Panc1 (cell line): ENCODE measurements at regions not wholly inside any gene's neighbourhood (a gene's known extent, or its start where the extent isn't known, plus 50 kb on each side); places are given as distances from the start of the nearest gene placed in this dataset.

ENCODE experiments used
- ATAC-seq: fragments of 200-7000 bp; cut with Tn5 transposase; 2 replicates; pipeline ENCODE4 v1.9.1; 2020; ENCODE audit warnings: mild to moderate bottlenecking, moderate library complexity
- BruUV-seq: library from RNA; stranded (reverse); fragments of 400-500 nt; replicated peaks from 2 replicates; lab custom pipeline; 2021; lab: Mats Ljungman, UMichigan
- CTCF ChIA-PET: fragments of 300-600 bp; sonication (Branson Sonifier 250); formaldehyde crosslinking; loops from one replicate; lab custom pipeline; 2022; ENCODE audit warnings: antibody characterized with exemption; lab: Charles Lee
- POLR2A ChIA-PET: fragments of 300-600 bp; sonication (Branson Sonifier 250); formaldehyde crosslinking; loops from one replicate; lab custom pipeline; 2022; ENCODE audit warnings: antibody characterized with exemption; lab: Charles Lee
- DNase-seq: peaks from one replicate; pipeline ENCODE4 v3.0.0-alpha.2; 2010; ENCODE audit warnings: low read depth, low spot score
- H3K27ac ChIP-seq: 2 replicates; pipeline ENCODE4 v1.5.1; 2011; ENCODE audit warnings: mild to moderate bottlenecking, low read length, inconsistent platforms
- H3K27me3 ChIP-seq: fragments of 200-500 bp; sonication (Bioruptor generic); 2 replicates; pipeline ENCODE4 v1.6.0; 2014; ENCODE audit warnings: low read length, inconsistent platforms; ENCODE audit not compliant: control insufficient read depth, insufficient read depth
- H3K36me3 ChIP-seq: fragments of 200-500 bp; sonication (Bioruptor generic); 2 replicates; pipeline ENCODE4 v1.5.1; 2014; ENCODE audit warnings: inconsistent platforms, mild to moderate bottlenecking, low read length, moderate library complexity; ENCODE audit not compliant: control insufficient read depth, insufficient read depth
- H3K4me1 ChIP-seq: 2 replicates; pipeline ENCODE4 v1.5.1; 2011; ENCODE audit warnings: inconsistent platforms, mild to moderate bottlenecking, low read length, moderate library complexity; ENCODE audit not compliant: control insufficient read depth, insufficient read depth
- H3K4me3 ChIP-seq, 2 experiments: 2 replicates each; pipeline ENCODE4 v1.5.1; 2011 to 2012; ENCODE audit warnings: low read depth in 2 of 2, low read length in 2 of 2, mild to moderate bottlenecking in 2 of 2, inconsistent platforms in 1 of 2, moderate library complexity in 1 of 2
- H3K9me3 ChIP-seq: fragments of 200-500 bp; sonication (Bioruptor generic); 2 replicates; pipeline ENCODE4 v1.5.1; 2014; ENCODE audit warnings: low read depth, mild to moderate bottlenecking, inconsistent platforms, low read length, moderate library complexity; ENCODE audit not compliant: control insufficient read depth, insufficient read depth
- CTCF ChIP-seq: fragments of 450-650 bp; IDR thresholded peaks from 2 replicates; pipeline ENCODE4 v1.5.1; 2017; ENCODE audit warnings: mild to moderate bottlenecking
- POLR2AphosphoS5 ChIP-seq: IDR thresholded peaks from 2 replicates; pipeline ENCODE4 v1.6.1; 2012; ENCODE audit warnings: mild to moderate bottlenecking, low read depth, low read length, moderate library complexity
- REST ChIP-seq, 2 experiments: IDR thresholded peaks; 2 replicates each; pipeline ENCODE4 v1.6.1; 2011 to 2012; ENCODE audit warnings: low read depth in 2 of 2, control low read depth in 1 of 2, low read length in 1 of 2, mild to moderate bottlenecking in 1 of 2, moderate library complexity in 1 of 2; ENCODE audit not compliant: insufficient read depth in 1 of 2
- SIN3A ChIP-seq: IDR thresholded peaks from 2 replicates; pipeline ENCODE4 v1.6.1; 2012; ENCODE audit warnings: low read depth, mild to moderate bottlenecking, low read length, moderate library complexity, borderline replicate concordance; ENCODE audit not compliant: insufficient read depth
- TCF7L2 ChIP-seq: IDR thresholded peaks from 2 replicates; pipeline ENCODE4 v1.6.1; 2011; ENCODE audit warnings: mild to moderate bottlenecking, low read depth, low read length, inconsistent platforms
- in situ Hi-C: cut with HindIII; loops from 2 replicates; pipeline ENCODE4 v1.10.0; 2016; ENCODE audit warnings: low sequenced_read_pairs, low pct_unique_long_range_greater_than_20kb
- intact Hi-C: fragments of 100-400 bp; cut with micrococcal nuclease; formaldehyde crosslinking; loops from one replicate; pipeline ENCODE4 v1.10.0; 2022; ENCODE audit not compliant: unreplicated experiment

GRCh38 chr1:218625393-218625792 is 280.3 kb downstream of the TGFB2 start:
- Histone ChIP-seq H3K9me3 (peaks cover 4% of the 10 kb centered on the region; the same call in 1 of the 2 replicates), H3K4me3 (no peak overlapping the region), H3K27ac (peak overlapping the region; percentile 6; the same call in 1 of the 2 replicates), H3K36me3 (no peaks in the 10 kb centered on the region), H3K4me1 (no peaks in the 10 kb centered on the region), H3K27me3 (no peaks in the 10 kb centered on the region)
- intact Hi-C loops (no loop called here), in situ Hi-C loops (no loop called here)
- no peak for DNase-seq
- CTCF ChIA-PET, result no interaction called here
- POLR2A ChIA-PET, result no interaction called here
- BruUV-seq, result no TSS peak
- TF ChIP-seq SIN3A (no peak), TCF7L2 (no peak), POLR2AphosphoS5 (no peak), REST (IDR thresholded peaks at IDR 0.05; ENCODE audit: insufficient read depth in 1 of 2, low read depth in 2 of 2, low read length in 1 of 2) (no peak), CTCF (no peak)
- no peak for ATAC-seq

GRCh38 chr1:218633238-218633988 is 288.3 kb downstream of the TGFB2 start:
- POLR2A ChIA-PET, result no interaction called here
- no peaks in the 10 kb centered on the region for H3K36me3 ChIP-seq
- intact Hi-C loops (no loop called here), in situ Hi-C loops (no loop called here)
- H3K4me3 ChIP-seq, result no peak overlapping the region
- TF ChIP-seq POLR2AphosphoS5, result no peak
- TF ChIP-seq CTCF, result no peak
- TF ChIP-seq TCF7L2, result no peak
- TF ChIP-seq REST (IDR thresholded peaks at IDR 0.05; ENCODE audit: insufficient read depth in 1 of 2, low read depth in 2 of 2, low read length in 1 of 2), result no peak
- no peaks in the 10 kb centered on the region for H3K27me3 ChIP-seq
- H3K27ac ChIP-seq, result no peak overlapping the region; the same call in 1 of the 2 replicates
- ATAC-seq, result no peak
- no peaks in the 10 kb centered on the region for H3K9me3 ChIP-seq
- DNase-seq, result no peak
- BruUV-seq, result no TSS peak
- H3K4me1 ChIP-seq, result no peaks in the 10 kb centered on the region
- CTCF ChIA-PET, result no interaction called here
